K562 (cell line): ENCODE measurements at regions not wholly inside any gene's neighbourhood (a gene's known extent, or its start where the extent isn't known, plus 50 kb on each side); places are given as distances from the start of the nearest gene placed in this dataset.

Source experiments
- ATAC-seq: fragments of 200-7000 bp; cut with Tn5 transposase; 3 replicates; pipeline ENCODE4 v1.9.1; 2020; ENCODE audit warnings: moderate library complexity
- BruUV-seq: library from RNA; stranded (reverse); fragments of 400-500 nt; replicated peaks from 2 replicates; lab custom pipeline; 2021; lab: Mats Ljungman, UMichigan
- CTCF ChIA-PET: fragments of 300-600 bp; formaldehyde crosslinking; extraction: SDS; loops from one replicate; lab custom pipeline; 2021; ENCODE audit warnings: low intra/inter-chr PET ratio; lab: Yijun Ruan, JAX
- POLR2A ChIA-PET: fragments of 300-600, 350-650 bp; sonication (Branson Sonifier 250); formaldehyde crosslinking; extraction: SDS; loops from one replicate; lab custom pipeline; 2021; ENCODE audit warnings: antibody characterized with exemption, inconsistent platforms; lab: Yijun Ruan, JAX
- DNase-seq, 4 experiments: peaks; one replicate each; pipeline versions ENCODE4 v3.0.0 to v3.0.0-alpha.2; 2011 to 2018; ENCODE audit warnings: low spot score in 3 of 4, mixed read lengths in 3 of 4; ENCODE audit errors: extremely low read depth in 1 of 4
- FAIRE-seq: peaks from 2 replicates; lab custom pipeline; 2011; peaks lifted over from hg19 to GRCh38; lab: Jason Lieb, UNC
- H2AFZ ChIP-seq: 2 replicates; pipeline ENCODE4 v1.6.0; 2011; ENCODE audit warnings: low read depth, low read length, control low read depth, inconsistent platforms
- H3K27ac ChIP-seq: fragments of 200-600 bp; 3 replicates; pipeline ENCODE4 v1.8.0; 2011; ENCODE audit warnings: low read depth, mild to moderate bottlenecking, control low read depth, inconsistent platforms, low read length, moderate library complexity, mixed read lengths; ENCODE audit errors: extremely low read depth
- H3K27me3 ChIP-seq, 2 experiments: fragments of 300-600 bp in 1 of 2; 2 replicates in 1 of 2; 3 replicates in 1 of 2; pipeline versions ENCODE4 v1.6.0 to v1.8.0; 2011; ENCODE audit warnings: inconsistent platforms in 2 of 2, low read length in 2 of 2, mild to moderate bottlenecking in 1 of 2, mixed read lengths in 1 of 2, moderate library complexity in 1 of 2; ENCODE audit not compliant: control insufficient read depth in 2 of 2, insufficient read depth in 2 of 2
- H3K36me3 ChIP-seq: fragments of 300-600 bp; 3 replicates; pipeline ENCODE4 v1.8.0; 2011; ENCODE audit warnings: mild to moderate bottlenecking, low read length, inconsistent platforms; ENCODE audit not compliant: control insufficient read depth, insufficient read depth
- H3K4me1 ChIP-seq, 2 experiments: fragments of 200-600 bp in 1 of 2; replicated peaks in 1 of 2; 2 replicates in 1 of 2; 3 replicates in 1 of 2; pipeline versions ENCODE4 v1.5.1 to v1.8.0; 2011; ENCODE audit warnings: inconsistent platforms in 2 of 2, low read length in 2 of 2, mild to moderate bottlenecking in 1 of 2, mixed read lengths in 1 of 2, moderate library complexity in 1 of 2; ENCODE audit not compliant: control insufficient read depth in 2 of 2, insufficient read depth in 2 of 2
- H3K4me2 ChIP-seq: 2 replicates; pipeline ENCODE4 v1.6.1; 2011; ENCODE audit warnings: low read length, control low read depth, inconsistent platforms, mixed read lengths; ENCODE audit not compliant: insufficient read depth
- H3K4me3 ChIP-seq: fragments of 200-600 bp; sonication (generic), shearing (Covaris generic); 2 replicates; pipeline ENCODE4 v1.5.1; 2016; ENCODE audit warnings: control low read depth, inconsistent platforms
- H3K79me2 ChIP-seq: fragments of 200-600 bp; 3 replicates; pipeline ENCODE4 v1.8.0; 2011; ENCODE audit warnings: low read length, inconsistent platforms; ENCODE audit not compliant: control insufficient read depth, insufficient read depth
- H3K9ac ChIP-seq, 2 experiments: 2 replicates each; pipeline versions ENCODE4 v1.6.0 to v1.6.1; 2011; ENCODE audit warnings: low read depth in 2 of 2, low read length in 2 of 2, control low read depth in 1 of 2, inconsistent platforms in 1 of 2, mild to moderate bottlenecking in 1 of 2, mixed read lengths in 1 of 2; ENCODE audit not compliant: insufficient read depth in 1 of 2
- H3K9me1 ChIP-seq: one replicate; pipeline ENCODE4 v1.6.0; 2011; ENCODE audit warnings: inconsistent platforms, mild to moderate bottlenecking, low read length, moderate library complexity; ENCODE audit not compliant: control insufficient read depth, insufficient read depth
- H3K9me3 ChIP-seq: replicated peaks from 2 replicates; pipeline ENCODE4 v1.5.1; 2011; ENCODE audit warnings: low read depth, low read length, inconsistent platforms; ENCODE audit not compliant: control insufficient read depth, insufficient read depth
- H4K20me1 ChIP-seq: replicated peaks from 2 replicates; pipeline ENCODE4 v1.6.1; 2011; ENCODE audit warnings: low read length, inconsistent platforms, mixed read lengths; ENCODE audit not compliant: control insufficient read depth, insufficient read depth
- ARNT ChIP-seq, 2 experiments: fragments of 450-650 bp; IDR thresholded peaks; 2 replicates each; pipeline ENCODE4 v1.6.1; 2016; ENCODE audit warnings: mild to moderate bottlenecking in 1 of 2
- C11orf30 ChIP-seq: fragments of 450-650 bp; IDR thresholded peaks from 2 replicates; pipeline ENCODE4 v1.6.1; 2016; ENCODE audit warnings: low read depth, mild to moderate bottlenecking
- CSDE1 ChIP-seq, 2 experiments: fragments of 450-650 bp; IDR thresholded peaks; 2 replicates each; pipeline ENCODE4 v1.6.1; 2016; ENCODE audit warnings: mild to moderate bottlenecking in 1 of 2
- E2F5 ChIP-seq: sonication (generic); formaldehyde crosslinking; IDR thresholded peaks from 2 replicates; pipeline ENCODE4 v1.8.0; 2022; ENCODE audit warnings: mild to moderate bottlenecking, missing genetic modification reagents
- ETV1 ChIP-seq: fragments of 450-650 bp; conservative IDR thresholded peaks from 2 replicates; pipeline ENCODE4 v1.6.1; 2016; ENCODE audit warnings: missing genetic modification characterization, control low read depth, low read depth, missing compliant biosample characterization
- GMEB1 ChIP-seq: fragments of 250-450 bp; sonication (Bioruptor Pico); IDR thresholded peaks from 2 replicates; pipeline ENCODE4 v1.4.0; 2020; ENCODE audit warnings: mild to moderate bottlenecking
- GTF2A2 ChIP-seq: IDR thresholded peaks from 2 replicates; pipeline ENCODE4 v1.6.1; 2016; ENCODE audit warnings: mild to moderate bottlenecking, missing genetic modification characterization, missing compliant biosample characterization
- HBP1 ChIP-seq: fragments of 450-650 bp; formaldehyde crosslinking; IDR thresholded peaks from 2 replicates; pipeline ENCODE4 v1.4.0; 2022; ENCODE audit warnings: missing genetic modification characterization
- HDGF ChIP-seq: fragments of 450-650 bp; IDR thresholded peaks from 2 replicates; pipeline ENCODE4 v1.6.1; 2016
- HES1 ChIP-seq: fragments of 450-650 bp; IDR thresholded peaks from 2 replicates; pipeline ENCODE4 v1.6.1; 2016; ENCODE audit warnings: low read depth, mild to moderate bottlenecking, moderate library complexity
- JUNB ChIP-seq: fragments of 450-650 bp; formaldehyde crosslinking; conservative IDR thresholded peaks from 2 replicates; pipeline ENCODE4 v1.4.0; 2020; ENCODE audit warnings: mild to moderate bottlenecking
- MAZ ChIP-seq, 2 experiments: fragments of 450-650 bp in 1 of 2; sonication (generic) in 1 of 2; formaldehyde crosslinking; IDR thresholded peaks in 1 of 2; conservative IDR thresholded peaks in 1 of 2; 2 replicates each; pipeline versions ENCODE4 v1.4.0 to v1.5.0; 2020; ENCODE audit warnings: mild to moderate bottlenecking in 1 of 2, missing genetic modification reagents in 1 of 2
- MBD1 ChIP-seq: fragments of 250-450 bp; sonication (Bioruptor Pico); IDR thresholded peaks from 2 replicates; pipeline ENCODE4 v1.8.0; 2022; ENCODE audit warnings: inconsistent platforms
- RBM14 ChIP-seq: fragments of 200-400 bp; formaldehyde crosslinking; IDR thresholded peaks from 2 replicates; pipeline ENCODE4 v1.6.1; 2018; ENCODE audit warnings: low read depth, mild to moderate bottlenecking, low read length, moderate library complexity, borderline replicate concordance; ENCODE audit not compliant: insufficient read depth
- XRCC3 ChIP-seq: fragments of 450-650 bp; IDR thresholded peaks from 2 replicates; pipeline ENCODE4 v1.6.1; 2017; ENCODE audit warnings: mild to moderate bottlenecking, moderate library complexity
- WGBS: fragments of 100-300 bp; shearing (Covaris generic); methylation state at CpG from one replicate; pipeline ENCODE4 v1.1.6; 2016; ENCODE audit warnings: low coverage, mixed read lengths; ENCODE audit not compliant: insufficient coverage; ENCODE audit errors: missing lambda C conversion rate; 5-methylcytosine and 5-hydroxymethylcytosine counted together
- in situ Hi-C: fragments of 300-500 bp; cut with MboI; formaldehyde crosslinking; loops from 4 replicates; pipeline ENCODE4 v1.15.0; 2018; ENCODE audit warnings: inconsistent platforms, mixed read lengths
- intact Hi-C: fragments of 100-400 bp; cut with micrococcal nuclease; formaldehyde crosslinking; loops from 2 replicates; pipeline ENCODE4 v1.14.2; 2022

GRCh38 chr2:102977426-102978090 is 215.7 kb downstream of the TMEM182 start (continued):
- TF ChIP-seq GMEB1 (CRISPR knock-in tag): no peak
- TF ChIP-seq C11orf30: no peak
- TF ChIP-seq, all 486 proteins: peak for 0

GRCh38 chr2:102978091-102978490 is 216.3 kb downstream of the TMEM182 start:
- no peaks in the 10 kb centered on the region; a peak in 1 of 5 replicates for H3K27me3 ChIP-seq
- H3K27ac ChIP-seq: no peak overlapping the region
- ChIA-PET CTCF (no interaction called here), POLR2A (no interaction called here)
- no peak overlapping the region for H3K4me3 ChIP-seq
- H3K9me3 ChIP-seq: no peaks in the 10 kb centered on the region
- FAIRE-seq (no peak), ATAC-seq (no peak), DNase-seq (no peak)
- no peaks in the 10 kb centered on the region for H3K36me3 ChIP-seq
- no TSS peak for BruUV-seq
- H3K4me2 ChIP-seq: no peak overlapping the region
- H3K9me1 ChIP-seq: no peaks in the 10 kb centered on the region
- in situ Hi-C loops: no loop called here
- no peaks in the 10 kb centered on the region for H3K79me2 ChIP-seq
- no peak overlapping the region for H2AFZ ChIP-seq
- no peaks in the 10 kb centered on the region for H4K20me1 ChIP-seq
- intact Hi-C loops: loop anchor here (10.0 kb wide), 1 partner anchor 133 kb away; no protein-coding TSS in a partner anchor
- 0% methylated on average over 3 of the region's 3 CpGs for whole genome bisulfite sequencing
- no peaks in the 10 kb centered on the region for H3K4me1 ChIP-seq
- no peak overlapping the region for H3K9ac ChIP-seq
- TF ChIP-seq ARNT (IDR thresholded peaks at IDR 0.05) (no peak), E2F5 (CRISPR knock-in tag) (no peak), JUNB (CRISPR knock-in tag) (no peak), XRCC3 (no peak), GTF2A2 (no peak), HES1 (no peak), MBD1 (CRISPR knock-in tag) (no peak), ETV1 (no peak), HBP1 (no peak), HDGF (no peak), RBM14 (no peak), MAZ (CRISPR knock-in tag; conservative IDR thresholded peaks at IDR 0.05 in 1 of 2, IDR thresholded peaks at IDR 0.05 in 1 of 2) (no peak), CSDE1 (IDR thresholded peaks at IDR 0.05) (no peak)
